AG08395 (cell line): ENCODE measurements at regions not wholly inside any gene's neighbourhood (a gene's known extent, or its start where the extent isn't known, plus 50 kb on each side); places are given as distances from the start of the nearest gene placed in this dataset.

ENCODE experiments used
- DNase-seq: peaks from one replicate; pipeline ENCODE4 v3.0.0; 2012; ENCODE audit warnings: mixed read lengths, low spot score

DNA sequence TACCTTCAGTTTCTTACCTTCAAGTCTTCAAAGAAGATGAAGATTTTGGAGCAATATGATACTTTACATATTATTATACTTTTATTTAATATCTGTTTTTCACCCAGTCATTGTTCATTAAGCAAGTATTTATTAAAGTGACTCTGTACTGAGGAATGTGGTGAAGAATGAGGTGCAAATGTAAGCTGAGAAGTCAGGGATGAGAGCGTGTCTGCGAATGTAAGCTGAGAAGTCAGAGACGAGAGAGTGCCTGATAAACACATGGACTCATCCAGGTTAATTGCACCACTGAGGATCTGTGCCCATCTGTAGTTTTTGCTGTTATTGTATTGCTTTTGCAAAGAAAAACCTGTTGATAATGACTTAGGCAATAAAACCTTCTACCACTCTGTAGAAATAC is 211.9 kb upstream of the FAR2 start:
- DNase-seq, result no peak

DNA sequence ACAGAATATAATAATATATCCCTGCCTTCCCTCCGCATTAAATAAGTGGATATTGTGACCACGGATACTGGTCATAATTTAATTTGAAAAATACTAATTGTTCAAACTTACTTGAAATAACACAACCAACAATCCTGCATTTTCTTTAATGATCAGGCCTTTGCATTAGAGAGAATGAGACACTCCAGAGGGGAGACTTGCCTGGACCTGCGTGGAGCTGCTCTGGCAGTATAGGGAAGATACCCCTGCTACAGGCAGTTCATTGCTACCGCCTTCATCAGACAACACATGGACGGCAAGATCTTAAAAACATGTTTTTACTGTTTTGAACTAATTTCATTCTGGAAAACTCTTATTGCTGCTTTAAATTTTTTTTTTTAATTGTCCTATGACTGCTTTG is 211.0 kb upstream of the FAR2 start:
- no peak for DNase-seq

DNA sequence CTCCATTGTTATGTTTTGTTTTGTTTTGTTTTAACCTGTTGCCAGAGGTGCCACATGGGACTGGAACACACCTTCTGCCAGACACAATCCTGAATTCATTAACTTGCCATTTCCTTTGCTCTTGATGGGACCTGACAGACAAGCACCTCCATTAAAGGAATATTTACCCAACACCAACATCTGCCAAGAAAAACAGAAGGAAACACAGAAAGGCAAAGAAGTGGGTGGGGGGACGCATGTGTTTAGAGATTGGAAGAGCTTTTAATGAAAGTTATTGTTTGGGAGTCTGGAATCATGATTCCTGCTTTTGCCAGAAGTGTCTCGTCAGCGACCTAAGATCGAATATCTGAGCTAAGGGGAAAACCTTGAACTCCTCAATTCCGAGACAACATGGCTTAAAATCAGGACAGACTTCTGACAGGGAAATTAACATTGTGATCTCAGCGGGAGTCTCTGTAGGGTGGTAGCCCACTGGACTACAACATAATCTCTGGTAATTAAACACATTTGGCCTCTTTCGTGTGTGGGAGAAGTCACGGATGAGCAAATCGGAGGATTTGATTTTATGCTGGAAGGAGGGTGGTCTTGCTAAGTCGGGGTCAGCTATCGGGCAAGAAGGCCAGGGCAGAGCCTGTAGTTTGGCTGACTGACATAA is 210.4 kb upstream of the FAR2 start:
- DNase-seq, result no peak

DNA sequence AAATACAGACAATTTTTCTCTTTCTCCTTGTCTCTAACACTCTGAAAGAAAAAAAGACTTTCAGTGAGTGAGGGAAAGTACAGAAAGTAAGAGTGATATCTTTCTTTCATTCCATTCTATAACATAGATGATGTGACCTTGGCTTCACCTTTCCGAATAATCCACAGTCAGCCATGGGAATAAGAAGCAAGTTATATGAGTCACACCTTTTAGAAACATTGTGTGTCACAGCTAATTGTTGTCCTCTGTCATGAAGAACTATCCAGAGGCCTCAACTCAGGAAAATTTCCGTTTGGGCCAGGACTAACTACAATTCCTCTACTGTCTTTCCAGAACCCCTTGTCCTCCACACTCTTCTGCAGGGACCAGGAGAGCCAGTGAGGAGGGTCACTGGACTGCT is 209.7 kb upstream of the FAR2 start:
- DNase-seq, result no peak

DNA sequence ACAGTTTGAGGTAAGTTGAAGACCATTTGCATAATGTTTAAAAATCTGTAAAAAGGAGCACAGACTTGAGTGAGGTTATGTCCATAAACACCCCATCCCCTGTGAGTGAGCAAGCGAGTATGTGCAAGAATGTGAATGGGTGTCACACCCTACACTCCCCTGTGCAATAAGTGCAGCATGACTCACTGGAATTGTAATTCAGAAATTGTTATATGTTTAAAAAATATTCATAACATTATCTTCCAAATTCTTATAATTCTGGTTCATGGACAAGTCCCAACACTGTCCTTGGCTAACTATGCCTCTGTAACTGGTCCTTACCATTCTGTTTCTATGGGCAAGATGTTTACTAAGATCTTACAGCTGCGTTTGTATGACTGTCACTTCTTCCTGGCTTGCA is 207.8 kb upstream of the FAR2 start:
- DNase-seq, result peak; percentile 11

DNA sequence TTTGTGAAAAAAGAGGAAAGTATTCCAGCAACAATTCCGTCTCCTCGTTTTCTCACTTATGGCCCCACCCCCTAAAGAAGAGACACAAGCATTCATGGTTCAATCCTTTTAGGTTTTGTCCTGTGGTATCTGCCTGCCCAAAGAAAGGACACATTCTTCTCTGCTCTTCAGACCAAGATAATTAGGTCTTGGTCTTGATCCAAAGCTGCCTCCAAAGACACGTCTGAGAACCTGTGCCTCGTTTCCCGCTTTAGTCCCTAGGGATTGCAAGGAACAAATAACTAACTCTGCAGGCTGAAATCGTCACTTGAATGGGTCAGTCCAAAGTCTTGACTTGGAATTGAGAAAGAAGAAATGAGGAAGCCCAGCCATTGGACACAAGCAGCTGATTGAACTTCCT is 202.7 kb upstream of the FAR2 start:
- no peak for DNase-seq

DNA sequence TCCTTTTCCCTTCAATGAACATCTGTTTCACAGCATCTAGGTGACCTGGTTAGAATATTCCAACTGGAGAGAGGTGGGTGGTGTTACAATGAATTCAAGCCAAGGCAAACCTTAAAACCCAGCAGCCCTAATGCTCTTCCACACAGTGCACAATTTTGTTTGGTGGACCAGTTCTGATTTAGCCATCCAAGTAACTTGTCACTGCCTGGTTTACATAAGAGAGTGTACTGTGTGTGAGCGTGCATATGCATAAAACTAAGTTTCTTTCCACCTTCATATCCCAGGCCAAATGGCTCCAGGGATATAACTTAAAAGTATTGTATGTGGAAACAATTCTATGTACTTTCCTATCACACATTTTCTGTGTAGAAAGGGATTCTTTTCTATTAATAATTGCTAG is 200.4 kb upstream of the FAR2 start:
- no peak for DNase-seq

DNA sequence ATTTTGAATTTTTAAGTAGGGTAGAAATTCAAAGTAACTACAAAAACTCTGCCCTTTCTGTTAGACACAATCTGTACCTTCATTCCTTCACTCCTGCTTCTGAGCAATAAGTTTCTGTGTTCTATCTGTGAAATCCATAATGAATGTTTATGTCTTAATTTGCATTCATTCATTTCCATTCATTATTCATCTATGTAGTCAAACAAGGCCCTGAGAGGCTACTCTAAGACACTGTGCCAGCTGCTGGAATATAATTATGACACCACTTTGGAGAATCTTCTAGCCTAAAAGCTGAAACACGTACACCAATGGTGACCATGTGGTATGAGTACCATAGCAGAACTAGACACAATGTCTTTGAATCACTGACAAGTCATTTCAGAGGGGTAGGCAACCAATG is 199.9 kb upstream of the FAR2 start:
- DNase-seq, result no peak

DNA sequence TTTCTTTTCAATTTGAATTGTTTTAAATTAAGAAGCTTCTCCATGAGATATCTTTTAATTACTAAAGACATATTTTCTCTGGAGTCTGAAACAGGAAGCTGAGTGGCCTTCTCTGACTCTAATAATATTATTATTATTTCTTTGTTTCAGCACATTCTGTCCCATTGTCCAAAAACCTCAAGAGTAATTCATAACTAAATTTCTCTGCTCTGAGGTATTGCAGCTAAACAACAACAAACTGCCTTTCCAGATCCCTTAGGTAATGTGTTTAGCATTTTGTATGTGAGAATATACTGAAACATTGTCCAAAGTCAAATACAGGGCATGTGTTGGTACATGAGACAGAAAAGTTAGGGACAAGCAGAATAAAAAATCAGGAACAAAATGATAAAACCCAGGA is 199.0 kb upstream of the FAR2 start:
- no peak for DNase-seq

DNA sequence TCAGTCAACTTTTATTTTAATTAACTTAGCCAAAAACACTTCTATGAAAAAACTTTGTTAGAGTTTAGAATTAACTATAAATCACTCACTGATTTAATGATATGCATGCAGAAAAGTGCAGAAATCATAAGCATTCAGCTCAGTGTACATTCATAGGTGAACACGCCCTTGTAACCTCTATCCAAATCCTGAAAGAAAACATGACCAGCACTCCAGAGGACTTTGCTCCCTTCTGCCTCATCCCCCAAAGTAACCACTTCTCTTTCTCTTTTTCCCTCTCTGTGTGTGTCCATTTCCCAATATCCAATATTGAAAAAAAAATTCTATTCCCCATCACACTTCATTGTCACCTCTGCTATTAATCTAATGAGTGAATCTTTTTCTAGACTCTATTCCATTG is 197.1 kb upstream of the FAR2 start:
- DNase-seq, result no peak

DNA sequence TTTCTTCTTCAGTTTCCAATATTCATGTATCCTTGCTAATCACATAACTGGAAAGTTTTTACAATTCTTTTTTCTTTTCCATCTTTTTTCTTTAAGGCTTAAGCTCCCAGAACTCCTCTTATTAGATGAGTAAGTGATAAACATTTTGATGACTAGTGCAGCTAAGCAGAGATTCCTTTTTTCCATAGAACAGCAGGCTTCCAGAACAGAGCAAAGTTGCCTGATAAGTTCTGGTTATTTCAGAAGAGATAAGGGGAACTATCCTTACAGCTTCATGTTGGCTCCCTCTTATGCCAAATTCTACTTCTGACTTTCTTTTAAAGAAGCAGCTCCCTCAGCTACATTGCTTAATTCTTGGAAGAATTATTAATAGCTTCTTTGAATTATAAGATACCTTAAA is 194.7 kb upstream of the FAR2 start:
- DNase-seq, result peak; percentile 16

DNA sequence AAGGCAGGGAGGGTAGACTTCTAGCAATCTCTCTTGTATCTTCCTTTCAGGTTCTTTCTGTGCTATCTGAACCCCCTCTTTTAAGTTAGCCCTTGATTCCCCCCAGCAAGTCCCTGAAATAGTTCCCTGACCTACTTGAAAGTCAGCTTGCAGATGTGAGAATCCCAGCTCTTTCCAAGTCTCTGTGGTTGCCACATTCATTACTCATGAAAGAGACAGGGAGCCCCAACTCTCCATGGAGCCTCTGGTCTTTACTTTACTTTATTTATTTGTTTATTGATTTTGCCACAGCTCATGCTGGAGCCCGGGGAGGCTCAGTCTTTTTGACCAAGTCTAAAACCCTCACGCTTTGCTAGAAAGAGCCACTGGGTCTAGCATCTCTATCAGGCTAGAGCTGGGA is 193.6 kb upstream of the FAR2 start:
- DNase-seq, result peak; percentile 31

DNA sequence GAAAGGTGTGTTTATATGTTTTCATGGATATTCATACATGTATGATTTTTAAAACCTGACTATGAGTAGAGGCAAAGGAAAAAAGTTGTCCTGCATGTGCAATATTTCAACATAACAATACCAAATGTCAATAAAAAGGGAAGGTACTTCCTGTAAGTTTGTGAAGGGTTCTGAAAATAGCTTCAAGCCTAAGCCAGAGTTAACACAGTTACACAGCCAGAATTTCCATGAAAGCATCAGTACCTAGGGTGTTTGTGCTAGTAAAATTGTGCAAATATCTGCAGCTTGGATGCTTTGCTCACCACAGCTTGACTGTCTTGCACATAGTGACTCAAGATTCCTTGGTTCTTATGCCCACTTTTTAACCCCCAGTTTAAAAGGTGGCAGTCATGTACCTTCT is 193.1 kb upstream of the FAR2 start:
- DNase-seq, result no peak

DNA sequence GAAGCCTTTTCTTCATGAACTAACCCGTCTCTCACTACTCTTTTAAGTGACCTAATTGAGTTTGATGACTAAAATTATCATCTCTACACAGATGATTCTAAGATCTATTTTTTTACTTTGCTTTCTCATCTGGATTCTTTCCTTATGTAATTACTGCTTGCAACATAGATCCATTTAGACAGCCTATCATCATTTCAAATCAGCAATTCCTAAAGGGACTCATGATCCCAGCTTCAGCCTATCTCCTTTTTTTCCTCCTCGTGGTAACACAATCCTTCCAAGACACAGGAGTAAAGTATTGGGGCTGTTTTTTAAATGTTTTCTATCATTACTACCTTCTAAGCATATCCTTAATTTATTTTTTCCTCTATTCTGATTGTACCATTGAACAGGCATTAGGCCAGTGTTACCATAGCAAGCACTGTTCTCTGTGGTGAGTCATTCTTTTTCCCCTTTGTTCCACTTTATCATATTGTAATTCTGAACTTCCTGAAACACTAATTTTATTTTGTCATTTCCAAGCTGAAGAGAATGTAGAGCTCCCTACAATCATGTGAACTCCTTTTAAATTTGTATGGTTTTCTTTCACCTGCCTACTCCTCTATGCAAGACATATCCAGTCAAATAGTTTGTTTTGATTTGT is 190.4 kb upstream of the FAR2 start:
- DNase-seq, result peak; percentile 49

DNA sequence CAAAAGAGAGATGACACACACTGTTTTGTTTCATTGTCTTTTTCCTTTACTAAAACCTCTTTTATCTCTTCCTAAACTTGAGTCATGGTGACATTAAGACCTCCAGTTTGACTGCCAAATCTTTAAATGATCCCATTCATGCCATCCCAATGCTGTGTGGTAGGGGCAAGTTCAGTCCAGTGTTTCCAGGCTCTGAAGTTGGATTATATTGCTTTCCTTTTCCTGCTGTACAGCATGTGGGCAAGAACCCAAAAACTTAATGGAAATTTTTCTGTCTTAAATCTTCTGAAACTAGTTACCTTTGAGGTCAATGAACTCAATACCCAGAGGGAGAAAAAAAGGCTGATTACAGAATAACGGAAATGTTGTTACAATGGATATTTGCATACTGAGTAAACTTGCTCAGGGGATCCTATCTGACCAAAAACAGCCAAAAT is 187.1 kb upstream of the FAR2 start:
- no peak for DNase-seq

DNA sequence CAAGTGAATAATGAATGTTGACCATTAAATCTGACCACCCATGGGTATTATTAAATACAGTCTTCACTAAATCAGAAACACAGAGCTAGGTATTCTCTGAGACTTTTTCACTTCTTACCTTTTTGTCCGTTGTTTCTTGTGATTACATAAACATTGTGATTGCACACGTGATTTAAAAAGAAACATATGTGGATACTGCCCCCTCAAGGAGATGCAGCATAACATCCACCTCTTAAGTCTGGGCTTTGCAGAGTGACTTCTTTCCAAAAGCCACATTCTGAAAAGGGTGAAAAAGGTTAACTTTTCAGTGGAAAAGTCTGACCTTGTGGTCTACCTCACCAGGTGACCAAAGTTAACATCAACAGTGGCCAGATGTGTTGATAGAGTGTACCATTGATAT is 185.5 kb upstream of the FAR2 start:
- DNase-seq, result peak; percentile 21

DNA sequence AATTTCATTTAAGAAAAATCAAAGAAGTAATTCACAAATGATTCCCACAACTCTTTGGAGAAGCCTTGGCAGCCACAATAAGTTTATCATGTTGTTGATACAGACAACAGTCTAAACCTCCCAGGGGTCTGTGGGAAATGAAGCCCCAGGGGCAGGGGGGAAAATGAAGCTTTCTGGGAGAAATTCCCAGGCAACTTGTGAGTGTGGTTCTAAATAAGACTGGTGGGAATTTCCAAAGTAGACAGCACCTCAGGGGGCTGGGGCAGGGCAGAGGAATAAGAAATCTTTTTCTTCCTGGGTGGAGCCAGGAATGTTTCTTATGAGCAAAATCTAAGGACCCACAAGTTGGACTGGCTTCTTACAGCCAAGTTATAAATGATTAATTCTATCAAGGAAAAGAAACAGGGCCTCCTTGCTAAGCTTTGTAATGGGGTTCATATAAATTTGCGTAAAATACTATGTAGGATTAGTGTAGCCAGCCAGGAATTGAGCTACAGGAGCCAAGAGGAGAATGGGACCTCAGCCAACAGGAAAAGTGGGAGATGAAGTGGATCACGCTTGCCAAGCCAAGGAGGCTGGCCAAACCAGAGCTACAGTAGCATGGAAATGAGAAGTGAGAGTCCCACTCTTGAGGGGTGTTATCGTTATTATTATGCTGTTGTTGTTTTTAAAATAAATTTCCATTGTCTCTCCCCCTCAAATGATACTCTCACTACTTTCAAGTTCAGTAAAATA is 182.9 kb upstream of the FAR2 start:
- no peak for DNase-seq

DNA sequence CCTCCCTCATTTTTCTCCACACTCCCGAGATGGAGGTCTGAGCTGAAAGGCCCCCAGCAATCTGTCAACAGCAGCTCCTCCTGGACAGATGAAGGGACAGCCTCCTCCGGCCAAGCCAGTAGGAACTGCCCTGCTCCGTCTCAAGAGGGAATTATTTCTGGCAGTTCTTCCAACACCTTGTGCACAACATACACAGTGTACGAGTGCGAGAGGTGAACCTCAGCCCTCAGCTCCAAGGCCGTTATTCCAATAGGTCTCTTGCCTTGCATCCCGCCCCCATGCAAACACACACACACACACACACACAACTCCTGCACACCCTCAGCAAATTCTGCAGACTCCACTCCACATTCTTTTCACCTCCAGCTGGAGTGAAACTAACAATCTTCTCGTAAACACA is 181.7 kb upstream of the FAR2 start:
- no peak for DNase-seq

DNA sequence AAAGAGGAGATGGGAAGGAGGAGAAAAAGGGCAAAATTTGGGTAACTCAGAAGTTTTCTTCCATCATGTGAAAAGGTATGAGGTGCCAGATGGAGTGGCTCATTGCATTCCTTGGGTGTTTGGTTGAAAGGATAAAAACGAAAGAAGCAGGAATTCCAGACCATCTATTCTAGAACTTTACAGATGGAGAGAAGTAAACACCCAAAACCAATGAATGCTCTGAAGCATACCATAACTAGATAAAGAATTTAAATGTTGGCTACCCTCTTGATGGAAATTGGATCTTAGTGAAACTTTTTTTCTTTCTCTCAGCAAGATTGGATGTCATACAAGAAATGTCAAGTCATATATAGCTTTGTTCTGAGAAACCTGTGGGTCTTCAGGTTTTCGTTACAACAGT is 175.6 kb upstream of the FAR2 start:
- no peak for DNase-seq

DNA sequence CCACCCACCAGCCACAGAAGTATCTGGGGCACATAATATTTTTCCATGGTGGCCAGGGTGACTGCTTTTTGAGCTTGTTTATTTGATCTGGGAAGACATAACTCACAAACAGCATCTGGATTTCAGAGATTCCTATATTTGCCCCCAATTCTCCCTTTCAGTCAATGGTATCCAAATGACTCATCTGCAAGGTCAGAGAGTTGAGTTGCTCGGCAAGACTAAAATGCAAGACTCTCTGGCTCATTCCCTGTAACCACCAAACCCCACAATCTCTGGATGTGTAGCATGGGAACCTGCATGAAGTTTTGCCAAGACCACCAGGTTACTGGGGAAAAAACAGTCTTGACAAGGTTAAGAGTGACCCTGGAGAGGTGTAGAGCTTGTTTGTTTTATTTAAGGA is 174.9 kb upstream of the FAR2 start:
- peak; percentile 19 for DNase-seq

DNA sequence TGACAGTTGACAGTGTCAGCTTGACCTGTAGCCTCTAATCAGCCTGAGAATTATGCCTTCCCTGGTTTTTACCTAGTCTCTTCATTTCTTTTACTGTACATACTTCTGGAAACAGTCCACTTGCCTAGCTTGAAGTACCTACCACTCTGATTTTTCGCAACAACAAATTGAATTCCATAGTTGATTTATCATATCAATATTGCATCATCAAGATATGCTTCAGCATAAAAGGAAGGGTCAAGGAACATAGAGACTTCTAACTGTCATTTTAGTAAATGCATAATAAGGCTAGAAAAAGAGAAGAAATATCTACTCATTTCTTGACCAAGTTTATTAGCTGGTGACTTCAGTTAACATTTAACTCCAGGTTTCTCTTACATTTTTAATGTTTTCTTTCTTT is 174.2 kb upstream of the FAR2 start:
- no peak for DNase-seq

DNA sequence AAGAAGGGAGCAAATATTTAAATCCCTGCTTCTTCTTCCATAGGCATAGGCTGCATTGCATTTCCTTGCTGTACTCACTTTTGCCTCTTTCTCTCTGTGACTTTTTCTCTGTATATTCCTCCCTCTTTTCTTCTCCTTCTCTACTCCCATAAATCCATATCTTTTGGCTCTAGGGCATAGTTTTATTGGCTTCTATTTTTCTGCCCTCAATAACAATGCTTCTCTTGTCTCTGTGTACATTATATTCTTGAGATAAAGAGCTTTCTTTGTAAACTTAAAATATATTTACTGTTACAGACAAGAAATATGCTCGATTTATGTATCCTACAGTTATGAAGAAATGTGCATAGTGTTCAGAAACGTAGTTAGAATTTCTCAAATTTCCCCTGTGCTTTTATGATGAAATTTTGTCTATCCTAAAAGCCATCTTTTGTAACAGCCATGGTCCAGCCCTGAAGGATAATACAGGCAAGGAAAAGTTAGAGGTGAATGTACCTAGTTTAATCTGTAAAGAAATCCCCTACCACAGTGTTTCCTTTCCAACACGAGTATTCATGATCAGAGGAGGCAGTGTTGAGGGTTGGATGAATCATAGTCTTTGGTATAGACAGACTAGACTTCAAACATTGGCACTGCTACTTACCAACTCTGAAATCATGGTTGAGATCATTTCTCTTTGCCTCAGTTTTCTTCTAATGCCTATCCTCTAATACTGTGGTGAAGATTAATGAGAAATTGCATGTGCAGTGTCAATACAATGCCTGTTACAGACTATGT is 173.3 kb upstream of the FAR2 start:
- DNase-seq, result no peak

DNA sequence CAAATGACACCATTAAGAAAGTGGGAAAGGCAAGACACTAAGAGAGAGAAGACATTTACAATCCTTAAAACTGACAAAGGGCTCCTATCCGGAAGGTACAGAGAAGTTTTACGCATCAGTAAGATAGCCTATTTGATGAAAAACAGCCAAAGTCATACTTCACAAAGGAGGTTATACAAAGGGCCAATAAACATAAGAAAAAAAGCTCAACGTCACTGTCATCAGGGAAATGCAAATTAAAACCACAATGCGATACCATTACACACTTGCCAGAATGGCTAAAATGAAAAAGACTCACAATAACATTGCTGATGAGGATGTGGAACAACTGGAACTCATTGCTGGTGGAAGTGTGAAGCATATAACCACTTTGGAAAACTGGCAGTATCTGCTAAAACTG is 168.6 kb upstream of the FAR2 start:
- no peak for DNase-seq
